GM19395 (cell line): ENCODE measurements at regions not wholly inside any gene's neighbourhood (a gene's known extent, or its start where the extent isn't known, plus 50 kb on each side); places are given as distances from the start of the nearest gene placed in this dataset.
"Not testable (repeated sequence)": the region's sequence is repeated elsewhere in the genome, so short reads cannot be mapped to it uniquely, and the experiment has no call there.

ENCODE experiments used
- ATAC-seq: cut with Tn5 transposase; IDR thresholded peaks from one replicate; pipeline ENCODE4 v1.9.1; 2021; ENCODE audit warnings: mild to moderate bottlenecking, moderate library complexity; ENCODE audit not compliant: unreplicated experiment

- no peak for ATAC-seq
Measured at GRCh38 chr10:83492004-83492403, 647.3 kb upstream of the GHITM start.

GRCh38 chr10:83512681-83513080 lies 626.6 kb upstream of the GHITM start:
- no peak for ATAC-seq

- ATAC-seq = no peak
Measured at GRCh38 chr10:83515001-83515400, 624.3 kb upstream of the GHITM start.

GRCh38 chr10:83516788-83517187 lies 622.5 kb upstream of the GHITM start:
- no peak for ATAC-seq

- ATAC-seq = no peak
Measured at GRCh38 chr10:83517456-83517855, 621.9 kb upstream of the GHITM start.

GRCh38 chr10:83518779-83519178 lies 620.5 kb upstream of the GHITM start:
- ATAC-seq = no peak

- ATAC-seq = not testable (repeated sequence)
Measured at GRCh38 chr10:83520386-83520785, 618.9 kb upstream of the GHITM start.

GRCh38 chr10:83522456-83522855 lies 616.9 kb upstream of the GHITM start:
- no peak for ATAC-seq

GRCh38 chr10:83522881-83523386 lies 616.4 kb upstream of the GHITM start:
- no peak for ATAC-seq

GRCh38 chr10:83527934-83528333 lies 611.4 kb upstream of the GHITM start:
- no peak for ATAC-seq

GRCh38 chr10:83533290-83533689 lies 606.0 kb upstream of the GHITM start:
- ATAC-seq = peak; percentile 76

GRCh38 chr10:83536426-83536825 lies 602.9 kb upstream of the GHITM start:
- no peak for ATAC-seq

GRCh38 chr10:83538047-83538446 lies 601.3 kb upstream of the GHITM start:
- no peak for ATAC-seq

- peak; percentile 72 for ATAC-seq
Measured at GRCh38 chr10:83539528-83540308, 599.6 kb upstream of the GHITM start.

GRCh38 chr10:83541046-83541445 lies 598.3 kb upstream of the GHITM start:
- no peak for ATAC-seq

GRCh38 chr10:83542774-83543411 lies 596.4 kb upstream of the GHITM start:
- ATAC-seq = peak; percentile 47

GRCh38 chr10:83543691-83544462 lies 595.4 kb upstream of the GHITM start:
- no peak for ATAC-seq

GRCh38 chr10:83545901-83546391 lies 593.4 kb upstream of the GHITM start:
- no peak for ATAC-seq

- ATAC-seq = not testable (repeated sequence)
Measured at GRCh38 chr10:83551190-83551589, 588.1 kb upstream of the GHITM start.

- no peak for ATAC-seq
Measured at GRCh38 chr10:83553366-83553765, 585.9 kb upstream of the GHITM start.

GRCh38 chr10:83555264-83555663 lies 584.0 kb upstream of the GHITM start:
- peak; percentile 77 for ATAC-seq
